GM12873 (cell line): ENCODE measurements at regions not wholly inside any gene's neighbourhood (a gene's known extent, or its start where the extent isn't known, plus 50 kb on each side); places are given as distances from the start of the nearest gene placed in this dataset.

ENCODE experiments used
- TF ChIP-seq, protein P1 (sequence below): IDR thresholded peaks from 2 replicates; pipeline ENCODE4 v1.5.1; 2012; ENCODE audit warnings: low read depth, mild to moderate bottlenecking, moderate library complexity, low read length, control low read depth; ENCODE audit not compliant: insufficient read depth; ENCODE audit errors: missing control alignments

DNA sequence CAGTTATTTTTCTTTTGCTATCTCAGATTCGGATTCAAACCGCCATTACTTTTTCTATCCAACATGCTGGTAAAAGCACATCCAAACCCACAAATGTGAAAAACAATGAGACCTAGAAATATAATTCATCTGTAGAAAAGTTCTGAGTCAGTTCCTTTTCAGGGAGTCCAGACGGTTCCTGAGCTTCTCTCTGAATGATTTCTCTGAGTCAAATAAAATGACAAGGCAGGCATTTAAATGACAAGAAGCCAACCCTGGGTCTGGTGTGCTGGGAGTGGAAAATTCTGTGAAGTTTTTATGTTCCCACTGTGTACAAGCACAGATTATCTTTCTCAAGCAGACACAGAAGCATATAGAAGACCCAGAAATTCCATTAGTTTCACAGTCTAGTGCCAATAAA lies 96.3 kb upstream of the ANKRD1 start:
- TF ChIP-seq, protein P1, sequence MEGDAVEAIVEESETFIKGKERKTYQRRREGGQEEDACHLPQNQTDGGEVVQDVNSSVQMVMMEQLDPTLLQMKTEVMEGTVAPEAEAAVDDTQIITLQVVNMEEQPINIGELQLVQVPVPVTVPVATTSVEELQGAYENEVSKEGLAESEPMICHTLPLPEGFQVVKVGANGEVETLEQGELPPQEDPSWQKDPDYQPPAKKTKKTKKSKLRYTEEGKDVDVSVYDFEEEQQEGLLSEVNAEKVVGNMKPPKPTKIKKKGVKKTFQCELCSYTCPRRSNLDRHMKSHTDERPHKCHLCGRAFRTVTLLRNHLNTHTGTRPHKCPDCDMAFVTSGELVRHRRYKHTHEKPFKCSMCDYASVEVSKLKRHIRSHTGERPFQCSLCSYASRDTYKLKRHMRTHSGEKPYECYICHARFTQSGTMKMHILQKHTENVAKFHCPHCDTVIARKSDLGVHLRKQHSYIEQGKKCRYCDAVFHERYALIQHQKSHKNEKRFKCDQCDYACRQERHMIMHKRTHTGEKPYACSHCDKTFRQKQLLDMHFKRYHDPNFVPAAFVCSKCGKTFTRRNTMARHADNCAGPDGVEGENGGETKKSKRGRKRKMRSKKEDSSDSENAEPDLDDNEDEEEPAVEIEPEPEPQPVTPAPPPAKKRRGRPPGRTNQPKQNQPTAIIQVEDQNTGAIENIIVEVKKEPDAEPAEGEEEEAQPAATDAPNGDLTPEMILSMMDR = no peak

DNA sequence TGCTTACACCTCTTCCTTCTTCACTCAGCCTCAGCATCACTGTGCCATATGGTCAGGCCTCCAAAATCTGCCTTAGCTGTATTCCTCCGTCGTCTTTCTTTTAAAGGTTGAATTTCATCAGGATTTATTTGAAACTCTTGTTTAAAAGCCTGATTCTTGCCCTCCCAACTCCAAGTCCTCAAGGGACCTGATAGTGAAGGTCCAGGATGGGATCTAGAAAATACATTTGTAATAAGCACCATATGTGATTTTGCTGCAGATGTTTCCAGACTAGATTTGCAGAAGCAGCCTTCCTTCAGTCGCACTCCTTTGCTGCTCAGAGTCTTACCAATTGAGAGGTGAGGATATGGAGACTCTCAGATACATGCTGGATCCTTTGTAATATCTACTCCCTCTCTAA lies 101.0 kb upstream of the ANKRD1 start:
- TF ChIP-seq, protein P1 = no peak

DNA sequence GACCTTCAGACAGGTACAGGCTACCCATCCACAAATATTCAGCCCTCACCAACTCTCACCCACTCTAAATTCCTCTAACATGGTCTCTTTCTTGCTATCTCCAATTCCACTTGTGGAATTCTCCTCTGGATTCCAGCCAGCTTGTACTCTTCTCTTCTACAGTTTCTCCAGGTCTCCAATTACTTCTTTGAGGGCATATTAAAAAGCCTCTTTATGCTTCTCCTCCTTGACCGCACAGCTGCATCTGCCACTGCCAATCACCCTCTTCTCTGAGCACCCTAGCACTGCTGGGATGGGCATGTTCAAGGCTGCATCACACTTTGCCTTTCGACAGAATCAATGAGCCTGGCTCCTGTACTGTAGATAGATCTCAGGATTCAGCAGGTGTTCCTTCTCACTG lies 101.5 kb upstream of the ANKRD1 start:
- TF ChIP-seq, protein P1 = no peak

DNA sequence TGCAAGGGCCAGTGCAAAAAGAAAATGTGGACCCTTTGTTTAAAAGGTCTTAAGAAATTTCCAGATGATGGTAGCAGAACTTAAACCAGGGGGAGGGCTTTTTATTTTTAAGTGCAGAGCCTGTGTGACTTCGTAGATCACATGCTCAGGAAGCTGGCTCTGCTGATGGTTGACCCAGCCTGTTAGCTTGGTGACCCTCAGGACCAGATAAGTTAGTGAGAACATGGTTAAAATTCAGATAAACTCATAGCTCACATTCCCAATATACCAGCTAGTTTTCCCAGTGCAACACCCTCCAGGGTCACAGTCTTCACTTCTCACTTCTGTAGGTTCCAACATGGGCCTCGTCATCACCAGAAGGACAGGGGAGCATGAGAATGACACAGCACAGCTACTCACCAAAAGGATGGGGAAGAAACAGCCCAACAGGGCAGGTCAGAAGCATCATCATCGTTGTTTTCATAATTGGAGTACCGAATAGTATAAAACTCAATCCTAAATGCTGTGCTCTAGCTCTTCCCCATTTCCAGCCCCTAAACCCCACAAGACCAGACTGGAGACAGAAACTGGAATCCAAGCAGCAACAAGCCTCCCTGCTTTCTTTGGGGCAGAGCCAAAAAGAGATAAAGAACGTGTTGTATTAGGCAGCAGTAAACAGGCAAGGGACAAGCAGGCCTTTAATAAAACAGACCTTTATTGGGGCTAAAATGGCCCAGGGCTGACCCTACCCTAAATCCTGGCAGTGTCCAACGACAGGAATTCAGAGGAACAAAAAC lies 102.2 kb upstream of the ANKRD1 start:
- TF ChIP-seq, protein P1 = no peak

DNA sequence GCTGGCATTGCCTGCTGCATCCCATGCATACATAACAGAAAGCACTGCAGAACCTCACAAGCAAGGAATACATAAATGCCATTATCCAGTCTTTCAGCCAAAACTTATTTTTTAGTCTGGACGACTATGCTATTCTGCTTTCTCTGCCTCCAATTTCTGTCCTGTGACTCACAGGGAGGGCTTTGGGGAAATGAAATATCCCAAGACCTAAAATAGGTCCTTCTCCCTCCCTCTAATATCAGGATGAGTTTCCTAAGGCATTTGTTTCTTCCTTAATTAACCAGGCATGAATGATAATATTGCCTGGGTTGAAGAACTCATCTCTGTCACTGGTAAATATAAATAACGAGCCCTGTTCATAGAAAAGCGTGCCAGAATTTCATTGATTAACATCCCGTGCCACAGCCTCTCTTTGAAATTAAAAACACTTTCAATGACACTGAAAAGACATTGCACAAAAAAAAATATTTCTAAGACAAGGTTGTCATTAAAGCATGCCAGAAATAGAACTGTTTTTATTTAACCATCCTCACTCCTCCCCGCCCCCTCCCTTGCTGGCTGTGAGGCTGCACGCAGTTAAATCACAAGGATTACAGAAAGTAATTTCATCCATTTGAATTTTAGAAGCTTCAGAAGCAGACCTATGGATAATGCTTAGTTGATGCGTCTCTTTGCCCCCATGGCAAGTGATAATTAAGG lies 103.0 kb upstream of the ANKRD1 start:
- TF ChIP-seq, protein P1 = no peak

DNA sequence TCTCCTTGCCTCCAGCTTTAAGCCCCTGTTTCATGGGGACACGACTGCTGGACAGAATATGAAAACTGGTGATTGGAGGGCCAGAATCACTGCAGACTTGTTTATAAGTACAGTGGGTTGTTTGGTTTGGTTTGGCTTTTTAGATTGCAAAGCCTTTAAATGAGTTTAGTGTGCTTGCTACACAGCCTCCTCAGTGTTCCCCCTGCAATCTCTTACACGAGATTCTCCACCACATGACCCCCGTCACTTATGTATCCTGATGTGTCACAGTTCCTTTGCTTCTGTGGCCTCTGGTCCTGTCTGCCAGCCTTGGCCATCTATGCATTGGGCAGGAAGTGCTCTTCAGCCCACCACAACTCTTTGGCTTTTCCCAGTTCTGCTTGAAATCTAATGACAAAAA lies 103.7 kb upstream of the ANKRD1 start:
- TF ChIP-seq, protein P1 = no peak

DNA sequence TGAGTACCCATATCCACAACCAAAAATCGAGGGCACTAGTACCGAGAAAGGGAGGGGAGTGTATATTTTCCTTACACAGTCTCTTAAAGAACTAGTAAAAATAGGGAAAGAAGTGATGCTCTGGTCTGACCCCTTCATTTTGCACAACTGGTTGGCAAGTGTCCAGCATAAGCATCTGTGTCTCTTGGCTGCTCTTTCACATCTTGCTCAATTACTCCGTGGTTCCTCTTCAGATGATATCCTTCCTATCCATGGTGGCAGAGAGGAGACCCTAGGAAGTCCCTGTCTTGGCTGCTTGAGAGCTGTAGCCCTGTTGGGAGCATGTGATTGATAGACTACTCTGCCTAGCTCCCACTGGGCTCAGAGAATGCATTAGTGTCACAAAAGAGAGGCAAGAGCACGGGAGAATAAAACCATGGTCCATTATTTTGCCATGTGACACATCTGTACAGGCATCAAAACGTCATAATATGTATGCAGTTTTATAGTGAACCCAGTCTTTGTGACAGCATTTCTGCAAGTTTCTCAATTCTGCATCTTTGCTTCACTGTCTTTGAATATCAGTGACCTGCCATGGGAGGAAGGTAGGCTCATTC lies 111.8 kb upstream of the ANKRD1 start:
- TF ChIP-seq, protein P1 = no peak
